HG03064 (cell line): ENCODE measurements at regions not wholly inside any gene's neighbourhood (a gene's known extent, or its start where the extent isn't known, plus 50 kb on each side); places are given as distances from the start of the nearest gene placed in this dataset.

Experiments used
- ATAC-seq: cut with Tn5 transposase; IDR thresholded peaks from one replicate; pipeline ENCODE4 v1.9.1; 2021; ENCODE audit warnings: low read depth; ENCODE audit not compliant: unreplicated experiment

GRCh38 chr7:54632696-54633095 lies 90.5 kb downstream of the VSTM2A start:
- no peak for ATAC-seq

- no peak for ATAC-seq
These were observed 87.6 kb downstream of the VSTM2A start for GRCh38 chr7:54629771-54630170.

GRCh38 chr7:54622696-54623309 lies 80.6 kb downstream of the VSTM2A start:
- no peak for ATAC-seq
